GM23338 (cell line): ENCODE measurements at regions not wholly inside any gene's neighbourhood (a gene's known extent, or its start where the extent isn't known, plus 50 kb on each side); places are given as distances from the start of the nearest gene placed in this dataset.

ENCODE experiments used
- CTCF ChIP-seq, 2 experiments: fragments of 200-600 bp in 1 of 2; sonication (generic) in 1 of 2; conservative IDR thresholded peaks; 2 replicates each; pipeline versions ENCODE4 v1.5.1 to v1.6.1; 2016 to 2017; ENCODE audit warnings: antibody characterized with exemption in 2 of 2, low read depth in 2 of 2, mild to moderate bottlenecking in 2 of 2, moderate library complexity in 1 of 2
- EZH2 ChIP-seq: fragments of 200-600 bp; sonication (generic); IDR thresholded peaks from one replicate; pipeline ENCODE4 v1.8.0; 2017; ENCODE audit warnings: antibody characterized with exemption, mild to moderate bottlenecking, low read depth; ENCODE audit not compliant: unreplicated experiment
- NANOG ChIP-seq: IDR thresholded peaks from 2 replicates; pipeline ENCODE4 v1.6.1; 2016; ENCODE audit warnings: antibody characterized with exemption, borderline replicate concordance
- REST ChIP-seq: IDR thresholded peaks from one replicate; pipeline ENCODE4 v1.6.1; 2018; ENCODE audit warnings: antibody characterized with exemption; ENCODE audit not compliant: unreplicated experiment
- STAT1 ChIP-seq: IDR thresholded peaks from one replicate; pipeline ENCODE4 v1.6.1; 2016; ENCODE audit warnings: antibody characterized with exemption; ENCODE audit not compliant: unreplicated experiment
- ZNF114 ChIP-seq: fragments of 250-450 bp; sonication (Bioruptor Pico); IDR thresholded peaks from 2 replicates; pipeline ENCODE4 v1.5.0; 2020; ENCODE audit warnings: mild to moderate bottlenecking, moderate library complexity

GRCh38 chr20:24851346-24852019, 97.6 kb upstream of the CST7 start:
- TF ChIP-seq EZH2 (no peak), REST (no peak), CTCF (conservative IDR thresholded peaks at IDR 0.05; ENCODE audit: low read depth in 2 of 2) (no peak), STAT1 (no peak), NANOG (no peak), ZNF114 (no peak)
